ENCODE measurements at regions not wholly inside any gene's neighbourhood (a gene's known extent, or its start where the extent isn't known, plus 50 kb on each side); places are given as distances from the start of the nearest gene placed in this dataset.
"Not testable (repeated sequence)": the region's sequence is repeated elsewhere in the genome, so short reads cannot be mapped to it uniquely, and the experiment has no call there.

GRCh38 chr14:105999361-106000028, 473.1 kb downstream of the TMEM121 start:
- H3K4me1 ChIP-seq (ENCODE audit: low read depth): no peaks in the 10 kb centered on the region
- H3K4me3 ChIP-seq: no peak overlapping the region
- peak; percentile 13 for TF ChIP-seq CTCF (IDR thresholded peaks at IDR 0.05)
- H3K36me3 ChIP-seq (ENCODE audit: low read depth): no peaks in the 10 kb centered on the region
- intact Hi-C loops (cut with DNase I, micrococcal nuclease): no loop called here
- peak; percentile 72 to 76 (median 73) for DNase-seq
- peak; percentile 82 for ATAC-seq
- H3K9me3 ChIP-seq: no peaks in the 10 kb centered on the region

GRCh38 chr14:106000029-106000511, 473.7 kb downstream of the TMEM121 start:
- ATAC-seq; H3K36me3 ChIP-seq (ENCODE audit: low read depth); H3K4me3 ChIP-seq; H3K9me3 ChIP-seq; H3K4me1 ChIP-seq (ENCODE audit: low read depth); DNase-seq; intact Hi-C loops (cut with DNase I, micrococcal nuclease): not testable (repeated sequence)

DNA sequence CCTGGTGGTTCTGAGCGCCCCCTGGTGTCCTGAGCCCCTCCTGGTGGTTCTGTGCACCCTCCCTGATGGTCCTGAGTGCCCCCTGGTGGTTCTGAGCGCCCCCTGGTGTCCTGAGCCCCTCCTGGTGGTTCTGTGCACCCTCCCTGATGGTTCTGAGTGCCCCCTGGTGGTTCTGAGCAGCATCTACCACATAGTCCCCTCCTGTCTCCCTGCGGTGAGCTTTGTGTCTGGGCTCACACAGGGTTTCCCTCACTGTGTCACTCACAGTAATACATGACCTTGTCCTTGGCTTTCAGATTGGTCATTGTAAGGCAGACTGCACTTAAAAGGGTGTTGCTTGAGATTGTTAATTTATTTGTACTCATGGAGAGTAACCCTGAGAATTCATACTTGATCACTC, 474.9 kb downstream of the TMEM121 start:
- not testable (repeated sequence) for H3K36me3 ChIP-seq (ENCODE audit: low read depth)

DNA sequence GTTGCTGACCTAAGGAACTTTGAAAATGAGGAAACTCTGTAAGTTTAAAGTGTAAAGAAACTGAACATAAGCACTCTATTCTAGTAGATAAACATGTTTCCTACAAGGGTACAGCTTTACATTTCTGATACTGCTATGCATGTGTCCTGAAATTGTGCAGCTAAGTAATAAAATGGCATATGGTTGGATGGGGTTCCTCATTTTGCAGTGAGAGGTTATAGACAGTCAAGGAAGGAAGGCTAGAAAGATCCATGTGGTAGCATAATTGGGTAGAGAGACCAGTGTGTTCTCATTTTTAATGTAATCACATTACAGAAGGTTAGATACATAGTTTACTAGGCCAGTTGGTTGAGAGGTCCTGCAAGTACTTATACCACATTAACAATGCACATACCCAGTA, 477.0 kb downstream of the TMEM121 start:
- no peak for ATAC-seq
- intact Hi-C loops (cut with DNase I, micrococcal nuclease): no loop called here

More for the DNA sequence above, 474.9 kb downstream of the TMEM121 start:
- H3K4me3 ChIP-seq; ATAC-seq; H3K9me3 ChIP-seq; DNase-seq; intact Hi-C loops (cut with DNase I, micrococcal nuclease); H3K4me1 ChIP-seq (ENCODE audit: low read depth): not testable (repeated sequence)

GRCh38 chr14:106004937-106005795, 478.8 kb downstream of the TMEM121 start:
- H3K4me3 ChIP-seq; intact Hi-C loops (cut with DNase I, micrococcal nuclease); H3K9me3 ChIP-seq; H3K4me1 ChIP-seq (ENCODE audit: low read depth); H3K36me3 ChIP-seq (ENCODE audit: low read depth): not testable (repeated sequence)
- DNase-seq: peak in 1 of 3 donors; percentile 37
- ATAC-seq: peak; percentile 53

More for the DNA sequence above, 477.0 kb downstream of the TMEM121 start:
- H3K4me3 ChIP-seq: no peak overlapping the region
- no peaks in the 10 kb centered on the region for H3K36me3 ChIP-seq (ENCODE audit: low read depth)
- H3K9me3 ChIP-seq: no peaks in the 10 kb centered on the region
- no peak for DNase-seq
- TF ChIP-seq CTCF (IDR thresholded peaks at IDR 0.05): no peak
- H3K4me1 ChIP-seq (ENCODE audit: low read depth): no peaks in the 10 kb centered on the region

DNA sequence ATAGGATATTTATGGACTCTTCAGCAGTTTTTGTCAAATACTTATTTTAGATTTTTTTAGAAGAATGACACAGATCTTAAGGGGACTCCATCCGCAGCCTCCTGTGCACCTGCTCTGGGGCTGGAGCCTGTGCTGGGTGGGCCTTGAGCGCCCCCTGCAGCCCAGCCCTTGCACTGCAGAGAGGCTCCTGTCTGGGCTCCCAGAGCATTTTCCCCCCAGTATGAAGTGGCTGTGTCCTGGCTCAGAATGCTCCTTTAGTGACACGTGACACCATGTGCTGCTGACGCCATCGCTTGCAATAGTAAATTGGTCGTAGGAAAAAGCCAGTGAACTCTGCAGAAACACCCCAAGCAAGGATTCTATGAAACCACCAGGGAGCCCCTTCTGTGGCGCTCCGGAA, 479.7 kb downstream of the TMEM121 start:
- H3K9me3 ChIP-seq; H3K36me3 ChIP-seq (ENCODE audit: low read depth); DNase-seq; H3K4me3 ChIP-seq; H3K4me1 ChIP-seq (ENCODE audit: low read depth); intact Hi-C loops (cut with DNase I, micrococcal nuclease): not testable (repeated sequence)
- ATAC-seq: peak; percentile 63
- TF ChIP-seq CTCF (IDR thresholded peaks at IDR 0.05): peak; percentile 52

DNA sequence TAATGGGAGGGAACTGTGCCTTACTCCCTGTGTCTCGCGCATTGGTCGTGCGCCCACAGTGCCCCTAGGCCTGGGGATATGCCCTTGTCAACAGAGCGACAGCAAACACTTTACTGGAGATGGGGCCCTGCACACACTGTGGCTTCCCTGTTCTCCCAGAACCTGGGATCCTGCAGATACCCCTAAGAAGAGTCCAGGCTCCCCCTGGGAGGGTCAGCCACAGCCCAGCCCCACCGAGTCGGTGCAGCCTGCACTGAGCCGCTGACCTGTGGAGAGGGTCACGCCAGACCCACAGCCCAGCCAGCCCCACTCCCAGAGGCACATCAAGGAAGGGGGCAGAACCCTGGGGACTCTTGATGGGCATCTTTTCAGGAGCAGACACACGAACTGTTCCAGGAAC, 480.3 kb downstream of the TMEM121 start:
- H3K9me3 ChIP-seq; DNase-seq; intact Hi-C loops (cut with DNase I, micrococcal nuclease); H3K4me1 ChIP-seq (ENCODE audit: low read depth); H3K36me3 ChIP-seq (ENCODE audit: low read depth); H3K4me3 ChIP-seq; ATAC-seq: not testable (repeated sequence)

All from mucosa of descending colon (tissue), 3 donors.